HG03378 (cell line): ENCODE measurements at regions not wholly inside any gene's neighbourhood (a gene's known extent, or its start where the extent isn't known, plus 50 kb on each side); places are given as distances from the start of the nearest gene placed in this dataset.
"Not testable (repeated sequence)": the region's sequence is repeated elsewhere in the genome, so short reads cannot be mapped to it uniquely, and the experiment has no call there.

ENCODE experiments used
- ATAC-seq: cut with Tn5 transposase; IDR thresholded peaks from one replicate; pipeline ENCODE4 v1.9.1; 2021; ENCODE audit warnings: mild to moderate bottlenecking, moderate library complexity; ENCODE audit not compliant: unreplicated experiment

GRCh38 chr12:90710711-90711110, 244.3 kb downstream of the CCER1 start:
- ATAC-seq = no peak

- ATAC-seq = no peak
Measured at GRCh38 chr12:90706036-90706435, 248.9 kb downstream of the CCER1 start.

GRCh38 chr12:90695415-90695814, 259.6 kb downstream of the CCER1 start:
- ATAC-seq = no peak

- no peak for ATAC-seq
Measured at GRCh38 chr12:90690120-90690519, 264.9 kb downstream of the CCER1 start.

- not testable (repeated sequence) for ATAC-seq
Measured at GRCh38 chr12:90687682-90688081, 267.3 kb downstream of the CCER1 start.

GRCh38 chr12:90683871-90684270, 271.1 kb downstream of the CCER1 start:
- ATAC-seq = no peak

- ATAC-seq = no peak
Measured at GRCh38 chr12:90682398-90682797, 272.6 kb downstream of the CCER1 start.

- no peak for ATAC-seq
Measured at GRCh38 chr12:90679674-90680073, 275.3 kb downstream of the CCER1 start.

GRCh38 chr12:90677552-90677951, 277.4 kb downstream of the CCER1 start:
- ATAC-seq = no peak

- ATAC-seq = no peak
Measured at GRCh38 chr12:90677055-90677454, 277.9 kb downstream of the CCER1 start.

GRCh38 chr12:90675106-90675505, 279.9 kb downstream of the CCER1 start:
- ATAC-seq = no peak

- no peak for ATAC-seq
Measured at GRCh38 chr12:90672081-90672480, 282.9 kb downstream of the CCER1 start.

- ATAC-seq = not testable (repeated sequence)
Measured at GRCh38 chr12:90663949-90664348, 291.0 kb downstream of the CCER1 start.

GRCh38 chr12:90659060-90659459, 295.9 kb downstream of the CCER1 start:
- ATAC-seq = no peak

GRCh38 chr12:90653040-90653439, 301.9 kb downstream of the CCER1 start:
- ATAC-seq = no peak

GRCh38 chr12:90652280-90652679, 302.7 kb downstream of the CCER1 start:
- ATAC-seq = no peak

- ATAC-seq = no peak
Measured at GRCh38 chr12:90645181-90645580, 309.8 kb downstream of the CCER1 start.

- ATAC-seq = no peak
Measured at GRCh38 chr12:90631591-90632212, 323.3 kb downstream of the CCER1 start.

GRCh38 chr12:90630006-90630405, 325.0 kb downstream of the CCER1 start:
- ATAC-seq = no peak

GRCh38 chr12:90628213-90628612, 326.8 kb downstream of the CCER1 start:
- ATAC-seq = no peak

- ATAC-seq = no peak
Measured at GRCh38 chr12:90627180-90627896, 327.6 kb downstream of the CCER1 start.

GRCh38 chr12:90622431-90622830, 332.5 kb downstream of the CCER1 start:
- ATAC-seq = no peak

- no peak for ATAC-seq
Measured at GRCh38 chr12:90621927-90622326, 333.0 kb downstream of the CCER1 start.
